Neutrophil (primary cell): ENCODE measurements at regions not wholly inside any gene's neighbourhood (a gene's known extent, or its start where the extent isn't known, plus 50 kb on each side); places are given as distances from the start of the nearest gene placed in this dataset.

Experiments
- H3K27ac ChIP-seq: fragments of 200-600 bp; sonication (generic); 2 replicates; pipeline ENCODE4 v1.5.1; 2016; ENCODE audit warnings: mild to moderate bottlenecking, moderate library complexity
- H3K27me3 ChIP-seq: fragments of 200-600 bp; sonication (generic); 2 replicates; pipeline ENCODE4 v1.6.0; 2016; ENCODE audit warnings: mild to moderate bottlenecking
- H3K36me3 ChIP-seq: fragments of 200-600 bp; sonication (generic); 2 replicates; pipeline ENCODE4 v1.5.1; 2017
- H3K4me1 ChIP-seq, 2 experiments: fragments of 200-600 bp in 1 of 2; sonication (generic) in 1 of 2; 1 replicate in 1 of 2; 2 replicates in 1 of 2; pipeline versions ENCODE4 v1.5.1 to v1.6.1; 2013 to 2016; ENCODE audit warnings: low read depth in 1 of 2, low read length in 1 of 2, mild to moderate bottlenecking in 1 of 2, moderate library complexity in 1 of 2; ENCODE audit not compliant: control insufficient read depth in 1 of 2, insufficient read depth in 1 of 2
- H3K4me3 ChIP-seq, 2 experiments: fragments of 200-600 bp in 1 of 2; sonication (generic) in 1 of 2; 1 replicate in 1 of 2; 2 replicates in 1 of 2; pipeline ENCODE4 v1.5.1; 2013 to 2016; ENCODE audit warnings: low read depth in 1 of 2, low read length in 1 of 2, mild to moderate bottlenecking in 1 of 2, moderate library complexity in 1 of 2
- H3K9me3 ChIP-seq: fragments of 200-600 bp; sonication (generic); 2 replicates; pipeline ENCODE4 v1.5.1; 2016
- TF ChIP-seq, protein P1 (sequence below): fragments of 200-600 bp; sonication (generic); IDR thresholded peaks from 2 replicates; pipeline ENCODE4 v1.5.1; 2016; ENCODE audit warnings: antibody characterized with exemption

DNA sequence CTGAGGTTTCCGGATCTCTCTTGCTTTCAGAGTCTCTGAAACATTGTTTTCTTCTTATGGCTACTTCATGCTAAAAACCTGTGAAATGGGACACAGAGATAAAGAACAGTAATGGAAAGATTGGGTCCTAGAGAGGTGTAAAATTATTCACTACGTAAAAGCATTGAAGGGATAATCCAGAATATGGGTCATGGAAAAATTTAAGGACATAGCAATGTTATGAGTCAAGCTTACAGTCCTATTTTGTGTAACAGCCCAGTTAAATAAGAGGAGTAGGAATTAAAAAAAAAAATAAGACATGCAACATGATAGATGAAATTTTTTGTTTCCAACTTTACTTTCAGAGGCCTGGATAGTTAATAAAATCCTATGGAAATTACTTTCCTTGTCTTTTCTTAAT lies 61.9 kb upstream of the ELL2 start:
- Histone ChIP-seq H3K36me3 (no peaks in the 10 kb centered on the region), H3K27me3 (no peaks in the 10 kb centered on the region), H3K9me3 (no peaks in the 10 kb centered on the region), H3K27ac (no peak overlapping the region), H3K4me1 (no peaks in the 10 kb centered on the region), H3K4me3 (no peak overlapping the region)
- TF ChIP-seq, protein P1, sequence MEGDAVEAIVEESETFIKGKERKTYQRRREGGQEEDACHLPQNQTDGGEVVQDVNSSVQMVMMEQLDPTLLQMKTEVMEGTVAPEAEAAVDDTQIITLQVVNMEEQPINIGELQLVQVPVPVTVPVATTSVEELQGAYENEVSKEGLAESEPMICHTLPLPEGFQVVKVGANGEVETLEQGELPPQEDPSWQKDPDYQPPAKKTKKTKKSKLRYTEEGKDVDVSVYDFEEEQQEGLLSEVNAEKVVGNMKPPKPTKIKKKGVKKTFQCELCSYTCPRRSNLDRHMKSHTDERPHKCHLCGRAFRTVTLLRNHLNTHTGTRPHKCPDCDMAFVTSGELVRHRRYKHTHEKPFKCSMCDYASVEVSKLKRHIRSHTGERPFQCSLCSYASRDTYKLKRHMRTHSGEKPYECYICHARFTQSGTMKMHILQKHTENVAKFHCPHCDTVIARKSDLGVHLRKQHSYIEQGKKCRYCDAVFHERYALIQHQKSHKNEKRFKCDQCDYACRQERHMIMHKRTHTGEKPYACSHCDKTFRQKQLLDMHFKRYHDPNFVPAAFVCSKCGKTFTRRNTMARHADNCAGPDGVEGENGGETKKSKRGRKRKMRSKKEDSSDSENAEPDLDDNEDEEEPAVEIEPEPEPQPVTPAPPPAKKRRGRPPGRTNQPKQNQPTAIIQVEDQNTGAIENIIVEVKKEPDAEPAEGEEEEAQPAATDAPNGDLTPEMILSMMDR, result no peak

DNA sequence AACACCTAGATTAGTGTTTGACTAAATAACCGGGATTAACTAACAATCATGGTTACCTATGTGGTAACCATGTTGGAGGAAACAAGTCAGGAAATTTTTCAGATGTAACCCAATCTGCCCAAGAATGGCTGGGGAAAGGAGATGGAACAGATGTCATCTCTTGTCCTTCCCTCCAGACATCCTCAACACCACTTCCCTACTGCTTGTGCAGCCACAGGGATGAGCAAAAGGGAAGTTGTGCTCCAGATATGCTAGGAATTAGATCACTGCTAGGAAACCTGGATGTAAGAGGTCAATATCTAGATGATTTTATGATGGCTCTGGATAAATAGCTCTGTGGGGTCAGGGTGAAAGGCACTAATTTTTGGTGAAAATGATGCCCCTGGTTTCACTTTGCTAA lies 61.3 kb upstream of the ELL2 start:
- H3K4me1 ChIP-seq, result no peaks in the 10 kb centered on the region
- H3K4me3 ChIP-seq, result no peak overlapping the region
- H3K9me3 ChIP-seq, result no peaks in the 10 kb centered on the region
- H3K27me3 ChIP-seq, result no peaks in the 10 kb centered on the region
- TF ChIP-seq, protein P1, result no peak
- H3K27ac ChIP-seq, result no peak overlapping the region
- H3K36me3 ChIP-seq, result no peaks in the 10 kb centered on the region

DNA sequence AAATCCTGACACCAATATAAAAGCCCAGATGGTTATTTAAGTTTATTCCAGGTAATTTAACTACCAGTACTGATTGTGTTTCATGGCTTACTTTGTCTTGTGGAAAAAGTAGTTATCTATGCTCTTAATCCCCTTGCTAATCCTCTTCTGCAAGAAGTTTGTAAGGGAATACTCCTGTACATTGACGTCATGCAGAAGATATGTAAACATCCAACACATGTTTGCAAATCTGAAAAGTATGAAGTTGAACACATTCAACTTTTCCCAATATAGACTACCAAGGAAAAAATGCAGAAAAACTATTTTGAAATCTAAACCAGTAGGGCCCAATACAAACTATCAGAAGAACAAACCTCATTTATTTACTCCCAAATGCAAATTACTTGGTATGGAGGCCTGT lies 56.3 kb upstream of the ELL2 start:
- H3K36me3 ChIP-seq, result no peaks in the 10 kb centered on the region
- TF ChIP-seq, protein P1, result no peak
- H3K27me3 ChIP-seq, result no peaks in the 10 kb centered on the region
- no peak overlapping the region for H3K27ac ChIP-seq
- no peaks in the 10 kb centered on the region for H3K4me1 ChIP-seq
- H3K9me3 ChIP-seq, result no peaks in the 10 kb centered on the region
- H3K4me3 ChIP-seq, result no peak overlapping the region

DNA sequence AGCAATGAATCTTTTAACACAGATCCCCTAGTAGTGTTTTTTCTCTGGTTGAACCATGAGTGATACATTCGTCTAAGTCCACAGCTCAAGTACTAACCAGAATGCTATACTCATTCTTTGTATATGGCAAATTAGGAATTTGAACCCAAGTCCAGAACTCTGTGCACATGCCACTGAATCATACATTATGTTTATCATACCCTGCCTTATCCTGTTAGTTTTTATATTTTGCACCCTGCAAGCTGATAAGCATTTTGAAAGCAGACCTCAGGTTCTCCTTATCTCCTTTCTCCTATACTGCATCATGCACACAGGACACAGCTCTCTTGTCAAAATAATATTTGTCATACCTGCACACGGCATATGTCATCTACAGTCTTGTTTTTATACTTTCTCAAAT lies 54.6 kb upstream of the ELL2 start:
- H3K36me3 ChIP-seq, result no peaks in the 10 kb centered on the region
- no peak overlapping the region for H3K4me3 ChIP-seq
- no peaks in the 10 kb centered on the region for H3K9me3 ChIP-seq
- TF ChIP-seq, protein P1, result no peak
- H3K4me1 ChIP-seq, result no peaks in the 10 kb centered on the region
- H3K27me3 ChIP-seq, result no peaks in the 10 kb centered on the region
- H3K27ac ChIP-seq, result no peak overlapping the region

DNA sequence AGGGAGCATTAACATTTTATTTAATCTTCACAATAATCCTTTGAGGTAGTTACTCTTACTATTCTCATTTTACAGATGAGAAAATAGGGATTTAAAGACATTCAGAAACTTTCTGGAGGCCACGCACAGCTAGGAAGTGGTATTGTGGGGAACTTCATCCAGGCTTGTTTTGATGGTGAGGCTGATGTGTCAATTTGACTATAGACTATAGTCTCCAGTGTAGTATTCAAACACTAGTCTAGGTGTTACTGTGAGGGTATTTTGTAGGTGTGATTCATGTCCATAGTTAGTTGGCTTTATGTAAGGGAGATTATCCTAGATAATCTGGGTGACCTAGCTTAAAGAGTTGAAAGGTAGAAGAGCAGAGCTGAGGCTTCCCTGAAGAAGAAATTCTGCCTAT lies 54.1 kb upstream of the ELL2 start:
- Histone ChIP-seq H3K27ac (no peak overlapping the region), H3K36me3 (no peaks in the 10 kb centered on the region), H3K27me3 (no peaks in the 10 kb centered on the region), H3K4me3 (no peak overlapping the region), H3K9me3 (no peaks in the 10 kb centered on the region), H3K4me1 (no peaks in the 10 kb centered on the region)
- TF ChIP-seq, protein P1, result no peak

DNA sequence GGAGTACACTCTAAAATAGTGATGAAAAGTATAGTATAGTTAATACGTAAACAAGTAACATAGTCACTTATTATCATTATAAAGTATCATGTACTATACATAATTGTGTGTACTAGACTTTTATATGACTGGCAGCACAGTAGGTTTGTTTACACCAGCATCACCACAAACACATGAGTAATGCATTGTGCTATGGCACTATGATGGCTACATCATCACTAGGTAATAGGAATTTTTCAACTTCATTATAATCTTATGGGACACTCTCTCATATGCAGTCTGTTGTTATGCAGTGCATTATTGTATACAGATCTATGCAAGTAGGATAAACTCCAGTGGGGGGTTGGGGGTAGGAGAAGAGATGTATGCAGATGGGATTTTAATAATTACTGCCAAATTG lies 52.7 kb upstream of the ELL2 start:
- Histone ChIP-seq H3K4me3 (no peak overlapping the region), H3K27me3 (no peaks in the 10 kb centered on the region), H3K36me3 (no peaks in the 10 kb centered on the region), H3K9me3 (no peaks in the 10 kb centered on the region), H3K27ac (no peak overlapping the region), H3K4me1 (no peaks in the 10 kb centered on the region)
- TF ChIP-seq, protein P1, result no peak
